ENCODE measurements at regions not wholly inside any gene's neighbourhood (a gene's known extent, or its start where the extent isn't known, plus 50 kb on each side); places are given as distances from the start of the nearest gene placed in this dataset.
A peak's percentile ranks its signal among the peaks of the same experiment; 100 is the strongest.

- Histone ChIP-seq H4K20me1 (ENCODE audit: insufficient read depth, poor library complexity, severe bottlenecking) (no peaks in the 10 kb centered on the region), H3K4me1 (ENCODE audit: insufficient read depth) (peaks cover under 1% of the 10 kb centered on the region), H2AFZ (no peak overlapping the region), H3K36me3 (replicated peaks; ENCODE audit: insufficient read depth, low read depth) (no peaks in the 10 kb centered on the region), H3K27ac (no peak overlapping the region), H3K9me2 (replicated peaks; ENCODE audit: insufficient read depth) (no peaks in the 10 kb centered on the region), H3K4me3 (no peak overlapping the region), H3K9me3 (ENCODE audit: low read depth) (no peaks in the 10 kb centered on the region), H3K4me2 (no peak overlapping the region), H3K79me2 (no peaks in the 10 kb centered on the region), H3K27me3 (no peaks in the 10 kb centered on the region)
- 77% methylated on average over 10 of the region's 10 CpGs for WGBS (ENCODE audit: low lambda C conversion rate, missing lambda C conversion rate)
- no peak for DNase-seq (ENCODE audit: low spot score)
- no peak for TF ChIP-seq EZH2 (IDR thresholded peaks at IDR 0.05; ENCODE audit: borderline replicate concordance)
These were observed 290.7 kb downstream of the CYP26B1 start for GRCh38 chr2:71856773-71857525.

- Histone ChIP-seq H3K4me2 (no peak overlapping the region), H4K20me1 (ENCODE audit: insufficient read depth, poor library complexity, severe bottlenecking) (no peaks in the 10 kb centered on the region), H3K36me3 (replicated peaks; ENCODE audit: insufficient read depth, low read depth) (no peaks in the 10 kb centered on the region), H3K79me2 (no peaks in the 10 kb centered on the region), H3K9me3 (ENCODE audit: low read depth) (no peaks in the 10 kb centered on the region), H3K4me1 (ENCODE audit: insufficient read depth) (peaks cover 3% of the 10 kb centered on the region), H3K9me2 (replicated peaks; ENCODE audit: insufficient read depth) (no peaks in the 10 kb centered on the region), H3K27ac (no peak overlapping the region), H3K4me3 (no peak overlapping the region), H3K27me3 (no peaks in the 10 kb centered on the region), H2AFZ (no peak overlapping the region)
- WGBS (ENCODE audit: low lambda C conversion rate, missing lambda C conversion rate), result 90% methylated on average over 6 of the region's 6 CpGs
- no peak for DNase-seq (ENCODE audit: low spot score)
- TF ChIP-seq EZH2 (IDR thresholded peaks at IDR 0.05; ENCODE audit: borderline replicate concordance), result no peak
- no peak for TF ChIP-seq EZH2phosphoT487 (IDR thresholded peaks at IDR 0.05; ENCODE audit: low read depth, severe bottlenecking, unreplicated experiment)
These were observed 293.8 kb downstream of the CYP26B1 start for GRCh38 chr2:71853858-71854257.

- Histone ChIP-seq H3K27ac (no peak overlapping the region), H3K4me3 (no peak overlapping the region), H4K20me1 (ENCODE audit: insufficient read depth, poor library complexity, severe bottlenecking) (no peaks in the 10 kb centered on the region), H3K4me1 (ENCODE audit: insufficient read depth) (peaks cover 3% of the 10 kb centered on the region), H3K36me3 (replicated peaks; ENCODE audit: insufficient read depth, low read depth) (no peaks in the 10 kb centered on the region), H3K27me3 (no peaks in the 10 kb centered on the region), H3K9me3 (ENCODE audit: low read depth) (no peaks in the 10 kb centered on the region), H3K9me2 (replicated peaks; ENCODE audit: insufficient read depth) (no peaks in the 10 kb centered on the region), H2AFZ (no peak overlapping the region), H3K4me2 (no peak overlapping the region), H3K79me2 (no peaks in the 10 kb centered on the region)
- TF ChIP-seq CTCF (IDR thresholded peaks at IDR 0.05; ENCODE audit: poor library complexity), result no peak
- no peak for TF ChIP-seq EZH2phosphoT487 (IDR thresholded peaks at IDR 0.05; ENCODE audit: low read depth, severe bottlenecking, unreplicated experiment)
- no peak for TF ChIP-seq EZH2 (IDR thresholded peaks at IDR 0.05; ENCODE audit: borderline replicate concordance)
- 48% methylated on average over 26 of the region's 32 CpGs for WGBS (ENCODE audit: low lambda C conversion rate, missing lambda C conversion rate)
- peak; percentile 23 for DNase-seq (ENCODE audit: low spot score)
These were observed 295.4 kb downstream of the CYP26B1 start for GRCh38 chr2:71852141-71852711.

- Histone ChIP-seq H3K79me2 (no peaks in the 10 kb centered on the region), H3K27me3 (no peaks in the 10 kb centered on the region), H3K27ac (no peak overlapping the region), H4K20me1 (ENCODE audit: insufficient read depth, poor library complexity, severe bottlenecking) (no peaks in the 10 kb centered on the region), H2AFZ (no peak overlapping the region), H3K4me1 (ENCODE audit: insufficient read depth) (peaks cover 3% of the 10 kb centered on the region), H3K9me2 (replicated peaks; ENCODE audit: insufficient read depth) (no peaks in the 10 kb centered on the region), H3K4me2 (no peak overlapping the region), H3K9me3 (ENCODE audit: low read depth) (no peaks in the 10 kb centered on the region), H3K36me3 (replicated peaks; ENCODE audit: insufficient read depth, low read depth) (no peaks in the 10 kb centered on the region), H3K4me3 (no peak overlapping the region)
- WGBS (ENCODE audit: low lambda C conversion rate, missing lambda C conversion rate), result 75% methylated on average over 8 of the region's 8 CpGs
- TF ChIP-seq EZH2 (IDR thresholded peaks at IDR 0.05; ENCODE audit: borderline replicate concordance) (no peak), CTCF (IDR thresholded peaks at IDR 0.05; ENCODE audit: poor library complexity) (no peak), EZH2phosphoT487 (IDR thresholded peaks at IDR 0.05; ENCODE audit: low read depth, severe bottlenecking, unreplicated experiment) (no peak)
- DNase-seq (ENCODE audit: low spot score), result no peak
These were observed 296.4 kb downstream of the CYP26B1 start for GRCh38 chr2:71851094-71851750.

All from hepatocyte (in vitro differentiated cells).